ENCODE measurements at regions not wholly inside any gene's neighbourhood (a gene's known extent, or its start where the extent isn't known, plus 50 kb on each side); places are given as distances from the start of the nearest gene placed in this dataset.

DNA sequence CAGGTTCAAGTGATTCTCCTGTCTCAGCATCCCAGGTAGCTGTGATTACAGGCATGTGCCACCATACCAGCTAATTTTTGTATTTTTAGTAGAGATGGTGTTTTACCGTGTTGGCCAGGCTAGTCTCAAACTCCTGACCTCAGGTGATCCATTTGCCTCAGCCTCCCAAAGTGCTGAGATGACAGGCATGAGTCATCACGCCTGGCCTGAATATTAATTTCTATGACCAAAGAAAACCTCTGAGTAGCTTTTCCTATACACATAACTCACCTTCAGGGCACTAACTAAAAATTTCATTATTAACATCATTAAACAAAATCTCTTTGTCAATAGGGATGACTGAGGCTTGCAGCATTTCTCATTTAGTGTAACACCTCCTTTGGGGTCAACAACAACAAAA, 259.6 kb upstream of the KRR1 start:
- intact Hi-C loops (cut with micrococcal nuclease) (no loop called here), dilution Hi-C loops (cut with HindIII; ENCODE audit: low sequenced_read_pairs, unreplicated experiment) (no loop called here)
- H3K4me1 ChIP-seq (ENCODE audit: control insufficient read depth, insufficient read depth, low read length): peaks cover 2% of the 10 kb centered on the region; the same call in 1 of the 2 replicates

More for the DNA sequence above, 259.6 kb upstream of the KRR1 start:
- Histone ChIP-seq H3K18ac (ENCODE audit: low read depth, low read length) (no peak overlapping the region), H3K9me3 (ENCODE audit: control insufficient read depth, insufficient read depth, low read length) (no peaks in the 10 kb centered on the region), H3K9me1 (ENCODE audit: insufficient read depth, low read length) (no peaks in the 10 kb centered on the region), H3K9ac (ENCODE audit: low read depth, low read length) (no peak overlapping the region), H2BK120ac (ENCODE audit: low read depth, low read length) (no peak overlapping the region), H2BK15ac (ENCODE audit: low read depth, low read length) (no peak overlapping the region), H3K4ac (ENCODE audit: low read depth, low read length) (peak overlapping the region; percentile 40; the same call in 1 of the 2 replicates), H3K79me1 (ENCODE audit: low read depth in 1 of 2, low read length in 2 of 2) (no peaks in the 10 kb centered on the region), H4K8ac (ENCODE audit: low read depth in 2 of 2, low read length in 2 of 2) (no peak overlapping the region), H2BK20ac (ENCODE audit: low read depth, low read length) (no peak overlapping the region), H3K56ac (ENCODE audit: extremely low read depth, insufficient read depth, low read length) (no peak overlapping the region), H4K91ac (ENCODE audit: insufficient read depth, low read depth, low read length) (no peak overlapping the region), H2AFZ (replicated peaks; ENCODE audit: low read length, poor library complexity) (no peak overlapping the region), H3K4me2 (ENCODE audit: low read depth, low read length) (no peak overlapping the region), H2AK9ac (replicated peaks; ENCODE audit: low read depth, low read length, poor library complexity) (no peak overlapping the region), H4K5ac (ENCODE audit: low read depth, low read length) (no peak overlapping the region; the same call in 1 of the 2 replicates), H2AK5ac (ENCODE audit: low read depth, low read length) (no peak overlapping the region), H4K20me1 (ENCODE audit: insufficient read depth, low read length) (no peaks in the 10 kb centered on the region), H3K4me3 (ENCODE audit: insufficient read depth, low read depth, low read length) (no peak overlapping the region), H3K27ac (ENCODE audit: insufficient read depth, low read length) (no peak overlapping the region), H3K36me3 (ENCODE audit: control insufficient read depth, insufficient read depth, low read length) (no peaks in the 10 kb centered on the region), H2BK5ac (ENCODE audit: low read depth, low read length, poor library complexity, severe bottlenecking) (no peak overlapping the region), H3K23ac (ENCODE audit: low read depth, low read length) (no peak overlapping the region), H3K14ac (replicated peaks; ENCODE audit: low read depth, low read length) (peak overlapping the region; percentile 58; the same call in 1 of the 2 replicates), H3K27me3 (ENCODE audit: control insufficient read depth, insufficient read depth, low read length) (no peaks in the 10 kb centered on the region)
- in situ Hi-C loops (cut with MboI; ENCODE audit: low sequenced_read_pairs): no loop called here
- 60% methylated on average over 1 of the region's 2 CpGs; no CpG with 5 or more reads in 1 of the 2 experiments for WGBS, 2 experiments (ENCODE audit: extremely low coverage in 2 of 2, insufficient read length in 1 of 2)
- BruUV-seq (replicated peaks): no TSS peak
- CTCF ChIA-PET: no interaction called here
- no peak for DNase-seq
- POLR2A ChIA-PET (ENCODE audit: unreplicated experiment): no interaction called here
- ATAC-seq (ENCODE audit: low read depth): no peak
- no peak for TF ChIP-seq RCOR1 (IDR thresholded peaks at IDR 0.05; ENCODE audit: insufficient replicate concordance, low read length)
- TF ChIP-seq FOS (IDR thresholded peaks at IDR 0.05; ENCODE audit: low read depth, low read length): no peak
- TF ChIP-seq MXI1 (IDR thresholded peaks at IDR 0.05; ENCODE audit: borderline replicate concordance, low read depth, low read length): no peak
- TF ChIP-seq, protein P1, sequence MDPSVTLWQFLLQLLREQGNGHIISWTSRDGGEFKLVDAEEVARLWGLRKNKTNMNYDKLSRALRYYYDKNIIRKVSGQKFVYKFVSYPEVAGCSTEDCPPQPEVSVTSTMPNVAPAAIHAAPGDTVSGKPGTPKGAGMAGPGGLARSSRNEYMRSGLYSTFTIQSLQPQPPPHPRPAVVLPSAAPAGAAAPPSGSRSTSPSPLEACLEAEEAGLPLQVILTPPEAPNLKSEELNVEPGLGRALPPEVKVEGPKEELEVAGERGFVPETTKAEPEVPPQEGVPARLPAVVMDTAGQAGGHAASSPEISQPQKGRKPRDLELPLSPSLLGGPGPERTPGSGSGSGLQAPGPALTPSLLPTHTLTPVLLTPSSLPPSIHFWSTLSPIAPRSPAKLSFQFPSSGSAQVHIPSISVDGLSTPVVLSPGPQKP (IDR thresholded peaks at IDR 0.05; ENCODE audit: borderline replicate concordance, low read depth, low read length): no peak
- no peak for TF ChIP-seq BHLHE40 (IDR thresholded peaks at IDR 0.05; ENCODE audit: low read depth, low read length)
